ENCODE measurements at regions not wholly inside any gene's neighbourhood (a gene's known extent, or its start where the extent isn't known, plus 50 kb on each side); places are given as distances from the start of the nearest gene placed in this dataset.

DNA sequence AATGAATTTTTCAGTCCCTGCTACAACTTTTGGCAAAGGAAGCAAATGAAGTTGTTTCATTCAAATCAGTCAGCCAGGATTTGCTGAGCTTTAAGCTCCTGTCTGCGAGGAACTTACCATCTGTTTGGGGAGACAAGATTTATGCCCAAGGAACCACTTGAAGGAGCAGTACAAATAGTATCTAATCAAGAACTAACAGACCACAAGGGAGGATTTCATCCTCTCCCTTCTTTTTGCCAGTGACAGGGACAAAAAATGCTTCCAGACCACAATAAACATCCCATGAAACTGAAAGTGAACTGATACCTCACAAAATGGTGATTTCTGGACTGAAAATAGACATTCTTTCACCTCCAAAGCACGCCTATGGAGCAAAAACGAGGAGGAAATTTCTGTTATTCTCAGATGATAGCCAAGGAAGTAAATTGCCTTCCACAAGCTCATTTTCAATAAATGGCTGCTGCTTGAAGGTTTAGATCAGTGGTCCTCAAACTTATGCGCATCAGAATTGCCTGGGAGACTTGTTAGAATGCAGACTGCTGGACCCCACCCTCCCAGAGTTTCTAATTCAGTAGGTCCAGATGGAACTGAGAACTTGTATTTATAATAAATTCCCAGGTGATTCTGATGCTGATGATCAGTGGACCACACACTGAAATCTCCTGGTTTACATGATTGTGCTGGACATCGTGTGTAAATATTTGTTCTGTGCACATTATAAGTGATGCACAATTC, 202.4 kb upstream of the GADL1 start:
- TF ChIP-seq, protein P1, sequence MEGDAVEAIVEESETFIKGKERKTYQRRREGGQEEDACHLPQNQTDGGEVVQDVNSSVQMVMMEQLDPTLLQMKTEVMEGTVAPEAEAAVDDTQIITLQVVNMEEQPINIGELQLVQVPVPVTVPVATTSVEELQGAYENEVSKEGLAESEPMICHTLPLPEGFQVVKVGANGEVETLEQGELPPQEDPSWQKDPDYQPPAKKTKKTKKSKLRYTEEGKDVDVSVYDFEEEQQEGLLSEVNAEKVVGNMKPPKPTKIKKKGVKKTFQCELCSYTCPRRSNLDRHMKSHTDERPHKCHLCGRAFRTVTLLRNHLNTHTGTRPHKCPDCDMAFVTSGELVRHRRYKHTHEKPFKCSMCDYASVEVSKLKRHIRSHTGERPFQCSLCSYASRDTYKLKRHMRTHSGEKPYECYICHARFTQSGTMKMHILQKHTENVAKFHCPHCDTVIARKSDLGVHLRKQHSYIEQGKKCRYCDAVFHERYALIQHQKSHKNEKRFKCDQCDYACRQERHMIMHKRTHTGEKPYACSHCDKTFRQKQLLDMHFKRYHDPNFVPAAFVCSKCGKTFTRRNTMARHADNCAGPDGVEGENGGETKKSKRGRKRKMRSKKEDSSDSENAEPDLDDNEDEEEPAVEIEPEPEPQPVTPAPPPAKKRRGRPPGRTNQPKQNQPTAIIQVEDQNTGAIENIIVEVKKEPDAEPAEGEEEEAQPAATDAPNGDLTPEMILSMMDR (conservative IDR thresholded peaks at IDR 0.05) = no peak
- no peak for TF ChIP-seq EZH2 (IDR thresholded peaks at IDR 0.05; ENCODE audit: low read depth)
